K562 (cell line): ENCODE measurements at regions not wholly inside any gene's neighbourhood (a gene's known extent, or its start where the extent isn't known, plus 50 kb on each side); places are given as distances from the start of the nearest gene placed in this dataset.

Source experiments
- ASH1L ChIP-seq: fragments of 450-650 bp; IDR thresholded peaks from 2 replicates; pipeline ENCODE4 v1.6.1; 2018; ENCODE audit warnings: borderline replicate concordance, mild to moderate bottlenecking, low read depth; ENCODE audit not compliant: partially characterized antibody
- CREB1 ChIP-seq, 2 experiments: sonication (generic) in 1 of 2; formaldehyde crosslinking in 1 of 2; IDR thresholded peaks; 2 replicates each; pipeline versions ENCODE4 v1.6.1 to v1.8.0; 2012 to 2022; ENCODE audit warnings: inconsistent platforms in 1 of 2, mild to moderate bottlenecking in 1 of 2, missing genetic modification reagents in 1 of 2, moderate library complexity in 1 of 2
- ELF1 ChIP-seq: fragments of 200-800 bp; sonication (Bioruptor generic); IDR thresholded peaks from 2 replicates; pipeline ENCODE4 v1.6.1; 2016; ENCODE audit warnings: missing genetic modification characterization, missing compliant biosample characterization
- FUS ChIP-seq: fragments of 200-400 bp; formaldehyde crosslinking; optimal IDR thresholded peaks from 2 replicates; pipeline ENCODE3; 2017; ENCODE audit warnings: low read depth, low read length
- HDAC8 ChIP-seq: fragments of 450-650 bp; IDR thresholded peaks from 2 replicates; pipeline ENCODE4 v1.6.1; 2016; ENCODE audit warnings: mild to moderate bottlenecking, missing genetic modification characterization, moderate library complexity, missing compliant biosample characterization
- JUND ChIP-seq, 2 experiments: IDR thresholded peaks; 2 replicates in 1 of 2; 3 replicates in 1 of 2; pipeline ENCODE4 v1.6.1; 2011; ENCODE audit warnings: borderline replicate concordance in 2 of 2, low read depth in 2 of 2, low read length in 2 of 2, improper control_type of control experiment in 1 of 2, missing biosample characterization in 1 of 2, missing genetic modification characterization in 1 of 2, missing genetic modification reagents in 1 of 2
- L3MBTL2 ChIP-seq: fragments of 450-650 bp; IDR thresholded peaks from 2 replicates; pipeline ENCODE4 v1.6.1; 2016; ENCODE audit warnings: mild to moderate bottlenecking, moderate library complexity
- NFRKB ChIP-seq: fragments of 450-650 bp; IDR thresholded peaks from 2 replicates; pipeline ENCODE4 v1.6.1; 2016; ENCODE audit warnings: low read depth
- PCBP1 ChIP-seq: fragments of 200-400 bp; formaldehyde crosslinking; IDR thresholded peaks from 2 replicates; pipeline ENCODE4 v1.6.1; 2018; ENCODE audit warnings: mild to moderate bottlenecking, low read depth, low read length; ENCODE audit not compliant: poor library complexity, severe bottlenecking
- RAD51 ChIP-seq: fragments of 450-650 bp; IDR thresholded peaks from 2 replicates; pipeline ENCODE4 v1.7.1; 2016; ENCODE audit warnings: low read depth, mild to moderate bottlenecking, borderline replicate concordance
- TARDBP ChIP-seq: fragments of 450-650 bp; IDR thresholded peaks from 2 replicates; pipeline ENCODE4 v1.6.1; 2016
- ZNF197 ChIP-seq: fragments of 200-800 bp; sonication (Bioruptor generic); IDR thresholded peaks from 2 replicates; pipeline ENCODE4 v1.6.1; 2016; ENCODE audit warnings: low read depth, missing genetic modification characterization, missing compliant biosample characterization
- ZNF274 ChIP-seq: IDR thresholded peaks from 2 replicates; pipeline ENCODE4 v1.6.1; 2011; ENCODE audit warnings: low read depth, mild to moderate bottlenecking, low read length, moderate library complexity, borderline replicate concordance
- TF ChIP-seq, protein P1 (sequence below): sonication (generic); formaldehyde crosslinking; IDR thresholded peaks from 2 replicates; pipeline ENCODE4 v1.8.0; 2022; ENCODE audit warnings: mild to moderate bottlenecking, low read depth, missing genetic modification reagents

DNA sequence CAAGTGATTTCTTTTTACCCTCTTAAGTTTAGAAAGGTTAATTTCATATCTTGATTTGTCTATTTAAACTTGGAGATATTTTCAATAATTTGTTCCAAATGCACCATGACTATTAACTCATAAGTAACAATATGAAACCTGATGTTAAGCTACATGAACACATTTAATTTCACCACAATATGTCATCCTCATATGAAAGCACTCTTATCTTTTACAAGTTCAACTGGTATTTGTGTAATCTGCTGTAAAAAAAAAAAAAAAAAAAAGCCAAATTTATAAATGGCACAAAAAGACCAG is 110.4 kb downstream of the HFE start (continued):
- TF ChIP-seq JUND (IDR thresholded peaks at IDR 0.05; ENCODE audit: borderline replicate concordance, low read depth, low read length), result no peak
- TF ChIP-seq JUND (tag; IDR thresholded peaks at IDR 0.05; ENCODE audit: borderline replicate concordance, low read depth, low read length), result peak; percentile 5; the same call in 1 of the 3 replicates
- TF ChIP-seq ZNF274, result no peak
- TF ChIP-seq CREB1 (IDR thresholded peaks at IDR 0.05), result 0 out of 2 replicates have a peak, but pooled peaks have one; percentile 7
- TF ChIP-seq CREB1 (CRISPR knock-in tag; IDR thresholded peaks at IDR 0.05), result no peak
- no peak for TF ChIP-seq HDAC8 (tag)
- no peak for TF ChIP-seq TARDBP
- TF ChIP-seq ZNF197, result 0 out of 2 replicates have a peak, but pooled peaks have one; percentile 27
- TF ChIP-seq ELF1, result 0 out of 2 replicates have a peak, but pooled peaks have one; percentile 36
- peak; percentile 19; the same call in 1 of the 2 replicates for TF ChIP-seq NFRKB
- TF ChIP-seq FUS, result peak; percentile 42
- TF ChIP-seq L3MBTL2, result no peak
- TF ChIP-seq ASH1L, result no peak
- TF ChIP-seq RAD51, result no peak
- TF ChIP-seq PCBP1, result peak; percentile 16
- TF ChIP-seq, protein P1, sequence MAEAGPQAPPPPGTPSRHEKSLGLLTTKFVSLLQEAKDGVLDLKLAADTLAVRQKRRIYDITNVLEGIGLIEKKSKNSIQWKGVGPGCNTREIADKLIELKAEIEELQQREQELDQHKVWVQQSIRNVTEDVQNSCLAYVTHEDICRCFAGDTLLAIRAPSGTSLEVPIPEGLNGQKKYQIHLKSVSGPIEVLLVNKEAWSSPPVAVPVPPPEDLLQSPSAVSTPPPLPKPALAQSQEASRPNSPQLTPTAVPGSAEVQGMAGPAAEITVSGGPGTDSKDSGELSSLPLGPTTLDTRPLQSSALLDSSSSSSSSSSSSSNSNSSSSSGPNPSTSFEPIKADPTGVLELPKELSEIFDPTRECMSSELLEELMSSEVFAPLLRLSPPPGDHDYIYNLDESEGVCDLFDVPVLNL (CRISPR knock-in tag), result no peak
